ENCODE measurements at regions not wholly inside any gene's neighbourhood (a gene's known extent, or its start where the extent isn't known, plus 50 kb on each side); places are given as distances from the start of the nearest gene placed in this dataset.
"Not testable (repeated sequence)": the region's sequence is repeated elsewhere in the genome, so short reads cannot be mapped to it uniquely, and the experiment has no call there.

GRCh38 chr10:37733822-37734221 is 123.6 kb downstream of the ZNF248 start:
- peak; percentile 27 for DNase-seq

GRCh38 chr10:37732685-37733084 is 124.7 kb downstream of the ZNF248 start:
- no peak for DNase-seq

GRCh38 chr10:37728830-37729229 is 128.6 kb downstream of the ZNF248 start:
- no peak for DNase-seq

- no peak for DNase-seq
Observed at GRCh38 chr10:37727491-37728352, 129.7 kb downstream of the ZNF248 start.

GRCh38 chr10:37721100-37721499 is 136.3 kb downstream of the ZNF248 start:
- no peak for DNase-seq

GRCh38 chr10:37718060-37718459 is 139.3 kb downstream of the ZNF248 start:
- DNase-seq = not testable (repeated sequence)

GRCh38 chr10:37713642-37714041 is 143.8 kb downstream of the ZNF248 start:
- DNase-seq = no peak

GRCh38 chr10:37713132-37713501 is 144.3 kb downstream of the ZNF248 start:
- DNase-seq = no peak

- no peak for DNase-seq
Observed at GRCh38 chr10:37712489-37713131, 144.8 kb downstream of the ZNF248 start.

- DNase-seq = no peak
Observed at GRCh38 chr10:37711617-37712488, 145.6 kb downstream of the ZNF248 start.

GRCh38 chr10:37710831-37711616 is 146.4 kb downstream of the ZNF248 start:
- no peak for DNase-seq

GRCh38 chr10:37707829-37708578 is 149.4 kb downstream of the ZNF248 start:
- no peak for DNase-seq

GRCh38 chr10:37704566-37704965 is 152.8 kb downstream of the ZNF248 start:
- DNase-seq = no peak

GRCh38 chr10:37703833-37704382 is 153.5 kb downstream of the ZNF248 start:
- no peak for DNase-seq

- no peak for DNase-seq
Observed at GRCh38 chr10:37703114-37703513, 154.3 kb downstream of the ZNF248 start.

GRCh38 chr10:37701781-37702493 is 155.5 kb downstream of the ZNF248 start:
- no peak for DNase-seq

- DNase-seq = no peak
Observed at GRCh38 chr10:37700886-37701780, 156.3 kb downstream of the ZNF248 start.

GRCh38 chr10:37687581-37687980 is 169.8 kb downstream of the ZNF248 start:
- DNase-seq = no peak
